ENCODE measurements at regions not wholly inside any gene's neighbourhood (a gene's known extent, or its start where the extent isn't known, plus 50 kb on each side); places are given as distances from the start of the nearest gene placed in this dataset.

DNA sequence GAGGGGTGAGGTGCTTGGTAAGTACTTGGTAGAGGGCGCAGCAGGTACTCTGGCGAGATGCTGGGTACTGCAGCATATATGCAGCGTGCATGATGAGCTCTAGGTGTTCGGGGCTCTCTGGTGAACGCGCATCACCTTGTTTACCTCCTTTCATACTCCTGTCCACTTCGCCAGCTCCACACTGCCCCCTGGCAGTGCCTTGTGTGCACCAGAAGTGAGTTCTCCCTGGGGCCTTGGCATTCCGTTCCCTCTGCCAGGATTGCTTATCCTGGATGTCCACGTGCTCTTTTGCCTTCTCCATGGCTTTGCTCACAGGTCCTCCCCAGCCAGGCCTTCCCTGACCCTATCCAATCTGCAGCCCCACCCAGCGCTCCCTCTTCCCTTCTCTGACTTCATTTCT, 154.2 kb downstream of the MRM1 start:
- in situ Hi-C loops (cut with MboI; ENCODE audit: low sequenced_read_pairs, unreplicated experiment), result no loop called here
- peak; percentile 24 for TF ChIP-seq CTCF (IDR thresholded peaks at IDR 0.05; ENCODE audit: borderline replicate concordance, control extremely low read depth, extremely low read depth, insufficient read depth, missing control alignments)
- peak; percentile 62 for DNase-seq (ENCODE audit: low spot score)

GRCh38 chr17:36756695-36757094, 155.3 kb downstream of the MRM1 start:
- in situ Hi-C loops (cut with MboI; ENCODE audit: low sequenced_read_pairs, unreplicated experiment), result no loop called here
- no peak for DNase-seq (ENCODE audit: low spot score)
- no peak for TF ChIP-seq CTCF (IDR thresholded peaks at IDR 0.05; ENCODE audit: borderline replicate concordance, control extremely low read depth, extremely low read depth, insufficient read depth, missing control alignments)

DNA sequence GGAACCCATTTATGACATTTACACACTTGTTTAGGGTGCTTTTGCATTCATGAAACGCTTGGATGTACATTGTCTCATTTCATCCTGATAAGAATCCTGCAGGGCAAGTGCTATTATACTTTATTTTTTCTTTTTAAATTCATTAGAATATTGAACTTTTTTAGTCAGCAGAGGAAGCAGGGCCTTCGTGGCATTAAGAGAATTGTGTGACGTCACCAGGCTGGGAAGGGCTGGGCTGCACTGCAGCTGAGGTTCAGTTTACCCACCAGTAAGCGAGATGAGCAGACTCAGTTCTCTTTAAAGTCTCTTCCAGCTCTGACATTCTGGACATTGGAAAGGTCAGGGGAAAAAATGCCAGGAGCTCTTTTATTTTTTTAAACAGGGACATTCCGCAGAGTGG, 159.0 kb downstream of the MRM1 start:
- DNase-seq (ENCODE audit: low spot score), result no peak
- TF ChIP-seq CTCF (IDR thresholded peaks at IDR 0.05; ENCODE audit: borderline replicate concordance, control extremely low read depth, extremely low read depth, insufficient read depth, missing control alignments), result no peak
- in situ Hi-C loops (cut with MboI; ENCODE audit: low sequenced_read_pairs, unreplicated experiment), result no loop called here

GRCh38 chr17:36761203-36761950, 160.0 kb downstream of the MRM1 start:
- in situ Hi-C loops (cut with MboI; ENCODE audit: low sequenced_read_pairs, unreplicated experiment), result no loop called here
- DNase-seq (ENCODE audit: low spot score), result no peak
- TF ChIP-seq CTCF (IDR thresholded peaks at IDR 0.05; ENCODE audit: borderline replicate concordance, control extremely low read depth, extremely low read depth, insufficient read depth, missing control alignments), result no peak

DNA sequence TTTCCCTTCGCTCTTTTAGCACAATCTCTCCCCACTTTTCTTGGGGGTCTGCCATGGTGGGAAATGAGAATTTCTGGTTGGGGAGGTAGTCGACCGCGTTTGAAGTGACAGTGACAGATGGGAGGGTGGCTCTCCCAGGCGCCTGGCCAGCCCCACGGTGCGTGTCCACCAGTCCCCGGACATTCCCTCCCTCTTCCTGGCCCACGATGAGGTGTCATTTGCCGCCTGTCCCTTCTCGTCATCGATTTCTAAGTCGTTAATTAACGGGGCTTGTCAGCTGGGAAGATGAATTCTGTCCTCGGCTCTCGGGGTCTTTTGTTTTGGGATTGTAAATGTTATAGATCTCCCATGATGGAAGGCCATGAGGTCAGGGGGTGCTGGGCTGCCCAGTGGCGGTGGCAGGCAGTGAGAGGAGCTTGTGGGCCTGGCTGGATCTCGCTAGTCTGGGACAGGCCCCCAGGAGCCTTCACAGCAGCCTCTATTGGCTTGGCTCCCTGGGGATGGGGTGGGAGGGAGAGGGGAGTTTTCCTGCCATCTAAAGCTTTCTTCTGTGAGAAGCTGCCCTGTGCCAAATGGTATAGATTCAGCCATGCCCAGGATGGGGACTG, 164.2 kb downstream of the MRM1 start:
- DNase-seq (ENCODE audit: low spot score), result no peak
- TF ChIP-seq CTCF (IDR thresholded peaks at IDR 0.05; ENCODE audit: borderline replicate concordance, control extremely low read depth, extremely low read depth, insufficient read depth, missing control alignments), result no peak
- in situ Hi-C loops (cut with MboI; ENCODE audit: low sequenced_read_pairs, unreplicated experiment), result no loop called here

DNA sequence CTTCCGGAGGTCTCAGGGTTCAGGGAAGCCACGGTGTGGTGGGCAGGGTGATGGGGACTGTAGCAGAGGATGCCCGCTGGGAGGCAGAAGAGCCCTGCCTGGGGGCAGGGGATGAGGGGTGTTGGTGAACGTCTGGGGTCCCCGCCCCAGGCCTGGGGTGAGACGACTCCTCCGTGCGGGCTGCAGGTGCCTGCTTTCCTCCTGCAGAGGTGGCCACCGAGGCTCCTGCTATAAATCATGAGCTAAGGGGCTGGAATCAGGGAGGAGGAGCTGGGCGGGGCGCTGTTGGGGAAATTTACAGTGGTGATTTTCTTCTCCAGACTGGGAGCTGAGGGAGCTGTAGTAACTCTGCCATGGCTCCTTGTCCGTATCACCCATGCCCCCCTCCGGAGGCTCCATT, 167.0 kb downstream of the MRM1 start:
- in situ Hi-C loops (cut with MboI; ENCODE audit: low sequenced_read_pairs, unreplicated experiment), result no loop called here
- DNase-seq (ENCODE audit: low spot score), result no peak
- no peak for TF ChIP-seq CTCF (IDR thresholded peaks at IDR 0.05; ENCODE audit: borderline replicate concordance, control extremely low read depth, extremely low read depth, insufficient read depth, missing control alignments)

Data from GM13976 (cell line).